GM12874 (cell line): ENCODE measurements at regions not wholly inside any gene's neighbourhood (a gene's known extent, or its start where the extent isn't known, plus 50 kb on each side); places are given as distances from the start of the nearest gene placed in this dataset.

Experiments used
- CTCF ChIP-seq: IDR thresholded peaks from 2 replicates; pipeline ENCODE4 v1.5.1; 2011; ENCODE audit warnings: low read depth, mild to moderate bottlenecking, control low read depth, low read length, moderate library complexity; ENCODE audit not compliant: insufficient read depth

DNA sequence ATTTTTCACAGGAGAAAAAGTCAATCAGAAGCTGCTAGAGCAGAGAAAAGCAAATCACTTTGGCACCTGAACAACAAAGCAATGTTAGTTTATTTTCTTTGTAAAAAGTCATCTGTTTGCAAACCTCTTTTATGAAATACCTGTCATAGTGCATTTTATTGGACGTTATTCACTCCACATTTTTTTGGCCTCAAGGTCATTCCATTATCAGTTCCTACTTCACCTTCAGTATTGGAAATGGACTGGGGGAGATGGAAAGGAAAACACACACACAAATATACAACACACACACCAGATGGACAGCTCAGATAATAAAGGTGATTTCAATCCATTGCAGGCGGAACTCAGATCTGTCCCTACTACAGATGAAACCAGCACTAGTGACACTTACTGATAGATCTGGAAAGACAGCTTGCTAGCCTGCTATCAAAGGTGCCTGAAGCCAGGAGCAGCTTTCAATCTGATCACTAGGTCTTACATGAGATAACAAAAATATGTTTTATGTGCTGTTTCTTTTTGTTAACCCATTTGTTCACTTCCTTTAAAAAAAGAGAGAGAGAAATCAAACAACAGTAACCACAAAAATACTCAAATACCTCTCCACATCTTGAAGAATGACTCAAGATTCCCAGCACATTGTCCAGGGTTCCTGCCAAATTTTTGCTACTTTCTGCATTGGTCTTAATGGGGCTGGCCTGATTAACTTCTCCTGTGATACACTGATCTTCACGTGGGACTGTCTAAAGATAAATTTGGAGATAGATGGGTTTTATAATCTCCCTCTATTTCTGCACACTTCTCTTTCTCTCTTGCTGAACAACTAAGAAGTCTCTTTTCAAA is 844.3 kb upstream of the TENM4 start:
- TF ChIP-seq CTCF: no peak

DNA sequence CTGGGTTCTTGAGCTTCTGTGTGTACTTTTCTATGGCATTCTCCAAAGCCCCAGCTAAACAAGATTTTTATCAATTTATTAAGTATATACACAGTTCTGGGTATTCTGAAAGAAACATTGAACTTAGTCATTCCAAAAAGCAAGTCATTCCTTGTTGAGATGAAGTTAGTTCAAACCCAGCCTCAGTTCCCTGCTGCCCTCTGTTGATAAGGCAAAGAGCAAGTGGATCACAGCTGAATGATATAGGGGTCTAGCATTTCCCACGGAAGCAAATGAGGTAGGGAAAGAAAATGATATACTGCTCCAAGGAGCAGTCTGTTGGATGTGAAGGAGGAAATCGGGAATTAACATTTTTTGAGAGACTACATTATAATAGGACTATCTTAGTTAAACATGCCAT is 841.8 kb upstream of the TENM4 start:
- TF ChIP-seq CTCF: no peak

DNA sequence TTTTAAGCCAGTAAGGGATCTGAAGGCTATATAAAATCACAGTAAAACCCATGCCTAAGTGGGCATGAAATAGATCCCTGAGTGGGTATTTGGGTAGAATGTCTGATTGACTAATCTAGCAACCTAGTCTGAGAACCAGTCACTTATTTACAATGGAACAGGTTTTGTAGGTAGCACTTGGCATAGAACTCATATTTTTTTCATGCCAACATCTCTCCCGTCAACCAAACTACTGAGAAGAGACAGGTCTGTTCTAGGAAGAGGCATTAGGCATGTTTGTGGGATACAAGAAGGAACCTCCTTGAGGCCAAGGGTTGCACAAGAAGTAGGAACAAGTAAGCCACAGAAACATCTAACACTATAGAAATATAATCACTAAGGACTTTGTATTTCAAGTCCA is 840.4 kb upstream of the TENM4 start:
- no peak for TF ChIP-seq CTCF

DNA sequence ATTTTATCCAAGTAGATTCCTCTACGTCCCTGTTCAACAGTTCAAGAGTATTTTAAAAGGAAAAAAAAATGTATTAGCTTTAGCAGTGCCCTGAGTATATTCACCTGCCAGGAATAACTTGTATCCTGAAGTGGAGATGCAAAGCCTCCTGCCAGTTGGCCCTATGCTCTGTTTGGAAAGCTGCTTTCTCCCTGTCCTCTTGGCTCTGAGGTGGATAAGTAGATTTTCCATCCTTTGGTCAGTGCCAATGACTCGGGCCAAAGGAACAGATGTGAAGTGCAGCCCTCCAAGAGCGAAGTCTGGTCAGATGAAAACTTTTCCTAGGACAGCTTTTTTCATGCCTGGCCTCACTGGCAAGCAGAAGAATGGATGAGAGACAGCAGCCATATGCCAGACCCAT is 839.9 kb upstream of the TENM4 start:
- no peak for TF ChIP-seq CTCF

GRCh38 chr11:80261776-80262175 is 820.9 kb upstream of the TENM4 start:
- no peak for TF ChIP-seq CTCF

DNA sequence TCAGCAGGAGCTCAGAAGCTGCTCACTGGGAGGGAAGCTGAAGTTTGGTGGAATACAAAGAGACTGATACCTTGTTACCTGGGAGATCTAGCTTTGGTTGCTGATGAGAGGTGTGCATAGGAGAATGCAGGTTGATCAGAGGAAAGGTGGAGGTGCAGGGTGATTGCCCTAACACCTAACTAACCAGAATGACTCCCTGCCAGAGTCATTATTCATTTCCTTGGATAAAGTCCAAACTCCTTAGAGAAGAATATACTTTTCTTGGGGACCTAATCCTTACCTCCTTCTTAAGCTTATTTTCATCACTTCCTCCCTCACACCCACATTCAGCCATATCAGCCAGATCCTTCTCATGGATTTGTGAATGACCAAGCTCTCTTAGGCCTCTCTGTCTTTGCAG is 814.2 kb upstream of the TENM4 start:
- TF ChIP-seq CTCF: no peak

- TF ChIP-seq CTCF: no peak
These were observed 800.9 kb upstream of the TENM4 start for GRCh38 chr11:80241766-80242165.
